Testis (tissue), 2 donors: ENCODE measurements at regions not wholly inside any gene's neighbourhood (a gene's known extent, or its start where the extent isn't known, plus 50 kb on each side); places are given as distances from the start of the nearest gene placed in this dataset.

Experiments used
- POLR2A ChIP-seq: fragments of 450-650 bp; IDR thresholded peaks from one replicate; pipeline ENCODE4 v1.6.1; 2017; ENCODE audit warnings: antibody characterized with exemption, mild to moderate bottlenecking, moderate library complexity
- TF ChIP-seq, protein P1 (sequence below), 3 experiments: fragments of 450-650 bp in 2 of 3; fragments of 200-600 bp in 1 of 3; sonication (generic) in 1 of 3; IDR thresholded peaks; one replicate each; pipeline ENCODE4 v1.5.1; 2016 to 2019; ENCODE audit warnings: antibody characterized with exemption in 3 of 3, mild to moderate bottlenecking in 2 of 3, moderate library complexity in 1 of 3

GRCh38 chr15:47158573-47158972 is 558.7 kb upstream of the SEMA6D start:
- TF ChIP-seq, protein P1, sequence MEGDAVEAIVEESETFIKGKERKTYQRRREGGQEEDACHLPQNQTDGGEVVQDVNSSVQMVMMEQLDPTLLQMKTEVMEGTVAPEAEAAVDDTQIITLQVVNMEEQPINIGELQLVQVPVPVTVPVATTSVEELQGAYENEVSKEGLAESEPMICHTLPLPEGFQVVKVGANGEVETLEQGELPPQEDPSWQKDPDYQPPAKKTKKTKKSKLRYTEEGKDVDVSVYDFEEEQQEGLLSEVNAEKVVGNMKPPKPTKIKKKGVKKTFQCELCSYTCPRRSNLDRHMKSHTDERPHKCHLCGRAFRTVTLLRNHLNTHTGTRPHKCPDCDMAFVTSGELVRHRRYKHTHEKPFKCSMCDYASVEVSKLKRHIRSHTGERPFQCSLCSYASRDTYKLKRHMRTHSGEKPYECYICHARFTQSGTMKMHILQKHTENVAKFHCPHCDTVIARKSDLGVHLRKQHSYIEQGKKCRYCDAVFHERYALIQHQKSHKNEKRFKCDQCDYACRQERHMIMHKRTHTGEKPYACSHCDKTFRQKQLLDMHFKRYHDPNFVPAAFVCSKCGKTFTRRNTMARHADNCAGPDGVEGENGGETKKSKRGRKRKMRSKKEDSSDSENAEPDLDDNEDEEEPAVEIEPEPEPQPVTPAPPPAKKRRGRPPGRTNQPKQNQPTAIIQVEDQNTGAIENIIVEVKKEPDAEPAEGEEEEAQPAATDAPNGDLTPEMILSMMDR (IDR thresholded peaks at IDR 0.05) = no peak
- no peak for TF ChIP-seq POLR2A
